AG09319 (cell line): ENCODE measurements at regions not wholly inside any gene's neighbourhood (a gene's known extent, or its start where the extent isn't known, plus 50 kb on each side); places are given as distances from the start of the nearest gene placed in this dataset.
"Not testable (repeated sequence)": the region's sequence is repeated elsewhere in the genome, so short reads cannot be mapped to it uniquely, and the experiment has no call there.

Experiments used
- DNase-seq: peaks from one replicate; pipeline ENCODE4 v3.0.0-alpha.2; 2010; ENCODE audit warnings: low read depth; ENCODE audit errors: extremely low read depth
- TF ChIP-seq, protein P1 (sequence below): IDR thresholded peaks from 2 replicates; pipeline ENCODE4 v1.5.1; 2011; ENCODE audit warnings: low read depth, mild to moderate bottlenecking, inconsistent platforms, low read length, moderate library complexity

- no peak for DNase-seq
- TF ChIP-seq, protein P1, sequence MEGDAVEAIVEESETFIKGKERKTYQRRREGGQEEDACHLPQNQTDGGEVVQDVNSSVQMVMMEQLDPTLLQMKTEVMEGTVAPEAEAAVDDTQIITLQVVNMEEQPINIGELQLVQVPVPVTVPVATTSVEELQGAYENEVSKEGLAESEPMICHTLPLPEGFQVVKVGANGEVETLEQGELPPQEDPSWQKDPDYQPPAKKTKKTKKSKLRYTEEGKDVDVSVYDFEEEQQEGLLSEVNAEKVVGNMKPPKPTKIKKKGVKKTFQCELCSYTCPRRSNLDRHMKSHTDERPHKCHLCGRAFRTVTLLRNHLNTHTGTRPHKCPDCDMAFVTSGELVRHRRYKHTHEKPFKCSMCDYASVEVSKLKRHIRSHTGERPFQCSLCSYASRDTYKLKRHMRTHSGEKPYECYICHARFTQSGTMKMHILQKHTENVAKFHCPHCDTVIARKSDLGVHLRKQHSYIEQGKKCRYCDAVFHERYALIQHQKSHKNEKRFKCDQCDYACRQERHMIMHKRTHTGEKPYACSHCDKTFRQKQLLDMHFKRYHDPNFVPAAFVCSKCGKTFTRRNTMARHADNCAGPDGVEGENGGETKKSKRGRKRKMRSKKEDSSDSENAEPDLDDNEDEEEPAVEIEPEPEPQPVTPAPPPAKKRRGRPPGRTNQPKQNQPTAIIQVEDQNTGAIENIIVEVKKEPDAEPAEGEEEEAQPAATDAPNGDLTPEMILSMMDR, result no peak
Observed at GRCh38 chr10:123270221-123270620, 116.0 kb downstream of the BUB3 start.

DNA sequence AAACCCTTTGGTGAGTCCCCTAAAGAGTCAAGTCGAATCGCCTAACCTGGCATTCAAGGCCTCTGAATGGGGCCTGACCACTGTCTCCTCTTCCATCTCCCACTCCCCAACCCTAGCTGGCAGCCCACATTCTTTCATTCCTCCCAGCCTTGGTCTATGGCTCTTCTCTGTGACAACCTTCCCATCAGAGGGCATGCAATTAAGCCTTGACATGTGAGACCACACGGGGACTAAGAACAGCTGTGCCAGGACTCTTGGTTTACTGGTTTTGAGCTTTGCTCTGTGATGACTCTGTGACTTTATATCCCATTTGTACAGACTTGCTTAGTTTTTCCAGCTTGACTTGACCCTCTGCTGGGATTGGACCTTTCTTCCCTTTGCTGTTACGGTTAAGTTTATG, 116.6 kb downstream of the BUB3 start:
- DNase-seq, result no peak
- TF ChIP-seq, protein P1, result no peak

- TF ChIP-seq, protein P1, result no peak
- DNase-seq, result no peak
Observed at GRCh38 chr10:123272171-123272570, 118.0 kb downstream of the BUB3 start.

GRCh38 chr10:123274306-123275135, 120.3 kb downstream of the BUB3 start:
- TF ChIP-seq, protein P1, result no peak
- no peak for DNase-seq

GRCh38 chr10:123275136-123275564, 120.9 kb downstream of the BUB3 start:
- TF ChIP-seq, protein P1, result no peak
- DNase-seq, result no peak

DNA sequence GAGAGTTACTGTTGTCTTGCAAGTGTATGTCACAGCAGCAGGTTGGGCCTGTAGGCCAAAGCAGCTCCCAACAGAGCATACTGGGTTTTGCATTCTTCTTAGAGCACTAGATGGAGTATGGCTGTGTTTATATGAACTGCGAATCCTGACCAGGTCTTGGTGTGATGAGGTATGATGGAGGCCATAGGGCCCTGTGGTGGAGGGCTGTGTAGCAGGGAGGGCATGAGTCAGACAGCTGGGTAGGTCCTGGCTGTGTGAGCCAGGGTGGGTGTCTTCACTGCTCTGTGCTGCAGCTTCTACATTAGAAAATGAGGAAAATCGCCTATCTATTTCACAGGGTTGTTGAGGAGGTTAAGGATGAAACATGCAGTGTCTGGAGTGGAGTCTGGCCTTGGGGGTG, 124.2 kb downstream of the BUB3 start:
- no peak for DNase-seq
- TF ChIP-seq, protein P1, result no peak

- not testable (repeated sequence) for DNase-seq
Observed at GRCh38 chr10:123283371-123283770, 129.2 kb downstream of the BUB3 start.

- DNase-seq, result no peak
- TF ChIP-seq, protein P1, result no peak
Observed at GRCh38 chr10:123284022-123284421, 129.8 kb downstream of the BUB3 start.
